H54 (cell line): ENCODE measurements at regions not wholly inside any gene's neighbourhood (a gene's known extent, or its start where the extent isn't known, plus 50 kb on each side); places are given as distances from the start of the nearest gene placed in this dataset.

Source experiments
- DNase-seq: peaks from one replicate; pipeline ENCODE4 v3.0.0; 2011; ENCODE audit warnings: low spot score, mixed read lengths; ENCODE audit not compliant: insufficient read length
- FAIRE-seq: peaks from 3 replicates; lab custom pipeline; 2011; peaks lifted over from hg19 to GRCh38; lab: Jason Lieb, UNC
- POLR2A ChIP-seq: IDR thresholded peaks from 2 replicates; pipeline ENCODE4 v1.6.1; 2011; ENCODE audit warnings: low read depth, mild to moderate bottlenecking, low read length

DNA sequence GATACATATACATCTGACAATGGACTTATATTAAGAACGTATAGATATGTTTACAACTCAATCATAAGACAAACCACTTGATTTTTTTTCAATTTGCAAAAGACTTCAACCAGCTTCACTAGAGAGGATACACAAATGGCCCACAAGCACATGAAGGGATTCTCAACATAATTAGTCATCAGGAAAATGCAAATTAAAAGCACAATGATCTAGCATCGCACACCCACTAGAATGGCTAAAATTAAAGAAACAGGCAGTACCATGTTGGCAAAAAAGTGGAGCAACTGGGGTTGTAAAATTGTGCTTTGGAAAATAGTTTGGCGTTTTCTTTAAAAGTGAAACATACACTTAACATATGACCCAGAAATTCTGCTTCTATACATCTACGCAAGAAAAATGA is 80.0 kb upstream of the TRIO start:
- FAIRE-seq (no peak), DNase-seq (no peak)
- TF ChIP-seq POLR2A: no peak

DNA sequence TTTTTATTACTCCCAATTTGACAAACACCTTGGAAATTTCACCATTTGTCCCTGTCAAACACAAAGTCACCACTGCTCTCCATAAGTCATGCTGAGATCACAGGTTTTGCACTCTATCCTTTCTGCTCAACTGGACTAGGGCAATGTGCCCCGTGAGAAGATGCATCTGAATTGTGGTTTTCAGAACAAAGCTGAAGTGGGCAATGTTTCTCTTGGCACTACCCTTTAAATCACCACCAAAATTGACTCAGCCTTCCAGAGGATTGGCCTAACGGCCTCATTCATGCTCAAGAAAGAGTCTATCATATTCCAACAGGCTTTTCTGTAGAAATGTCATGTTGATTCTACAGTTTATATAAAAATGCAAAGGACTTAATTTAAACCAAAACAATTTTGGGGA is 81.0 kb upstream of the TRIO start:
- FAIRE-seq (peak; percentile 88), DNase-seq (no peak)
- TF ChIP-seq POLR2A: no peak

DNA sequence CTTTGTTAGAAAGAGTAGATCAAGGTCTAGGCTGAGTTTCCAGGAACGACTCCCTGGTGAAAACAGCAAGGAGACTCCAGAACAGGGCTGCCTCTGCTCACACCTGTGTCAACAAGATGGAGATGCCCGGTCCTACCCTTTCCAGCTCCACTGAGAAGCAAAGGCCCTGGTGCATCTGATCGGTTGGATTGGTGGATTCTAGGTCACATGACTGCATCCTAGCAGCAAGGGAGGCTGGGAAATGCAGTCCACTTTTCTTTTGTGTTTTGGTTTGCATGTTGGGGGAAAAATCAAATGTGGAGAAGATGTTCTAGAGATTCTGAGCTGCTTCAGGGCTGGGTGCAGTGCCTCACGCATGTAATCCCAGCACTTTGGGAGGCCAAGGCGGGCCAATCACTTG is 82.0 kb upstream of the TRIO start:
- no peak for TF ChIP-seq POLR2A
- DNase-seq (no peak), FAIRE-seq (no peak)

GRCh38 chr5:14060218-14060617 is 82.9 kb upstream of the TRIO start:
- FAIRE-seq: no peak

GRCh38 chr5:14059810-14060209 is 83.3 kb upstream of the TRIO start:
- DNase-seq (no peak), FAIRE-seq (no peak)
- TF ChIP-seq POLR2A: no peak

More at GRCh38 chr5:14060218-14060617, 82.9 kb upstream of the TRIO start:
- no peak for TF ChIP-seq POLR2A
- DNase-seq: no peak

DNA sequence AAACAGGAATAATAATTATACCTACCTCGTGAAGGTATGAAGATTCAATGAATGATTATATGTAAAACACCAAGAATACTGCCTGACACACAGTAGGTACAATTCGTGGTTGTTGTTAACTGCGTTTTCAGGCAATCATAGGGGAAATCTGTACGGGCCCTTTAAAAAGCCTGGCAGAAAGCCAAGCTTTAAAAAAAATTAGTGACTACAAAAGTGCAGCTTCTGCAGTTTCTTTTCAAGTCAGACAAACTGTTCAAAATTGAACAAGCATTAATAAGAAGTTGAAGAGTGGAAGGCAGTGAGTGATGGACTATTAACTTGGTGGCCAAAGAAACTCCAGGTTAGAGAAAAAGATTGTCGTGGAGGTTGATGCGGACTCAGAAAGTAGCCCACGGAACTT is 85.9 kb upstream of the TRIO start:
- FAIRE-seq (no peak), DNase-seq (no peak)
- TF ChIP-seq POLR2A: no peak

DNA sequence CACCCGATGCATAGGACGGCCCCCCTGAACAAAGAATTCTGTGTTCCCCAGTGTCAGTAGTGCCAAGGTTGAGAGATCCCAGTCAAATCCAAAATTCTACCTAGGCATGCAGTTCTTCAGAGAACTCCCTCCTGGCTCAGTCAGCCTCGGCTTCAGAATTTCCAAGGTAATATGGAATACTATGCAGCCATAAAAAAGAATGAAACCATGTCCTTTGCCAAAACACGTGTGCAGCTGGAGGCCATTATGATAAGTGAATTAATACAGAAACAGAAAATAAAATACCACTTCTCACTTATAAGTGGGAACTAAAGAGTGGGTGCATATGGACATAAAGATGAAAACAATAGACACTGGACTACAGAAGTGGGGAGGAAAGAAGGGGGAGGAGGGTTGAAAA is 87.1 kb upstream of the TRIO start:
- no peak for TF ChIP-seq POLR2A
- DNase-seq: no peak
- FAIRE-seq: no peak

- no peak for DNase-seq
- no peak for TF ChIP-seq POLR2A
- FAIRE-seq: no peak
Observed at GRCh38 chr5:14054965-14055963, 87.9 kb upstream of the TRIO start.

DNA sequence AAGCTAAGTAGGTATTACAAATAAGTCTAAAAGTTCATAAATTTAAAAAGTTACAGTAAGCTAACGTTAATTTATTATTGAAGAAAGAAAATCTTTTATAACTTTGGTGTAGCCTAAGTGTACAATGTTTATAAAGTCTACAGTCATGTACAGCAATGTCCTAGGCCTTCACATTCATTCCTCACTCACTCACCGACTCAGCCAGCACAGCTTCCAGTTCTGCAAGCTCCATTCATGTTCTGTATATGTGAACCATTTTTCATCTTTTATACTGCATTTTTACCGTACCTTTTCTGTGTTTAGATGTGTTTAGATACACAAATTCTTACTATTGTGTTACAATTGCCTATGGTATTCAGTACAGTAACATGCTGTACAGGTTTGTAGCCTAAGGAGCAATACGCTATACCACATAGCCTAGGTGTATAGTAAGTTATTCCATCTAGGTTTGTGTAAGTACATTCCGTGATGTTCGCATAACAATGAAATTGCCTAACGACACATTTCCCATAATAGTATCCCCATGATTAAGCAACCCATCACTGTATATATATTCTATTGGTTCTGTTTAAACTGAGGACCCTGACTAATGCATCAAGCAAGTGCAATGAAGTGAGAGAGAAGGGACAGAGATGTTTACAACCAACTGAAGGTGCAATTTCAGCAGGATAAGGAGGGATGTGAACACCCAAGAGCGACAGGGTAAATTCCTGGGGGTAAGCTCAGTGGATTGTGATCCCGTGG is 88.9 kb upstream of the TRIO start:
- no peak for DNase-seq
- no peak for FAIRE-seq
- TF ChIP-seq POLR2A: no peak

- FAIRE-seq (no peak), DNase-seq (no peak)
- TF ChIP-seq POLR2A: no peak
Observed at GRCh38 chr5:14050821-14051220, 92.3 kb upstream of the TRIO start.

- DNase-seq: no peak
- TF ChIP-seq POLR2A: no peak
- no peak for FAIRE-seq
Observed at GRCh38 chr5:14048434-14048833, 94.7 kb upstream of the TRIO start.

- DNase-seq (no peak), FAIRE-seq (no peak)
- no peak for TF ChIP-seq POLR2A
Observed at GRCh38 chr5:14041528-14042192, 97.2 kb upstream of the DNAH5 start.

- DNase-seq (no peak), FAIRE-seq (no peak)
- no peak for TF ChIP-seq POLR2A
Observed at GRCh38 chr5:14040542-14040941, 96.1 kb upstream of the DNAH5 start.

DNA sequence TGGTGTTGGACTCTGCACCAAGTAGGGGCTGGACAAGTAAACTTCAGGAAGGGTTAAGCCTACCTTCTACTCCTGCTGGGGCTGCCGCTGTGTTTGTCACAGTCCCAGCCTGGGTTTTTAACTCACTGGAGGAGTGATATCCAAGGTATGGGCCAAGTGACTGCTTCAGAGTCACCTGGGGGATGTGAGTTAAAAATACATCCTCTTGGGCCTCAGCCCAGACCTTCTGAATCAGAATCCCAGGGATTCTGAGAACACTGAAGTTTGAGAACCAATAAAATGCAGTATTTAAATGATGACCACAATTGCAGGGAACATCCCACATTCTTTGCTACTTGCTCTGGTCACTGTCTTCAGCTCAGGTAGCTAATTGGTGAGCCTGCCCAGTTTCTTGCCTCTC is 95.1 kb upstream of the DNAH5 start:
- no peak for TF ChIP-seq POLR2A
- FAIRE-seq: no peak
- DNase-seq: peak; percentile 37
